Panc1 (cell line): ENCODE measurements at regions not wholly inside any gene's neighbourhood (a gene's known extent, or its start where the extent isn't known, plus 50 kb on each side); places are given as distances from the start of the nearest gene placed in this dataset.

Experiments used
- ATAC-seq: fragments of 200-7000 bp; cut with Tn5 transposase; 2 replicates; pipeline ENCODE4 v1.9.1; 2020; ENCODE audit warnings: mild to moderate bottlenecking, moderate library complexity
- BruUV-seq: library from RNA; stranded (reverse); fragments of 400-500 nt; replicated peaks from 2 replicates; lab custom pipeline; 2021; lab: Mats Ljungman, UMichigan
- CTCF ChIA-PET: fragments of 300-600 bp; sonication (Branson Sonifier 250); formaldehyde crosslinking; loops from one replicate; lab custom pipeline; 2022; ENCODE audit warnings: antibody characterized with exemption; lab: Charles Lee
- POLR2A ChIA-PET: fragments of 300-600 bp; sonication (Branson Sonifier 250); formaldehyde crosslinking; loops from one replicate; lab custom pipeline; 2022; ENCODE audit warnings: antibody characterized with exemption; lab: Charles Lee
- DNase-seq: peaks from one replicate; pipeline ENCODE4 v3.0.0-alpha.2; 2010; ENCODE audit warnings: low read depth, low spot score
- H3K27ac ChIP-seq: 2 replicates; pipeline ENCODE4 v1.5.1; 2011; ENCODE audit warnings: mild to moderate bottlenecking, low read length, inconsistent platforms
- H3K27me3 ChIP-seq: fragments of 200-500 bp; sonication (Bioruptor generic); 2 replicates; pipeline ENCODE4 v1.6.0; 2014; ENCODE audit warnings: low read length, inconsistent platforms; ENCODE audit not compliant: control insufficient read depth, insufficient read depth
- H3K36me3 ChIP-seq: fragments of 200-500 bp; sonication (Bioruptor generic); 2 replicates; pipeline ENCODE4 v1.5.1; 2014; ENCODE audit warnings: inconsistent platforms, mild to moderate bottlenecking, low read length, moderate library complexity; ENCODE audit not compliant: control insufficient read depth, insufficient read depth
- H3K4me1 ChIP-seq: 2 replicates; pipeline ENCODE4 v1.5.1; 2011; ENCODE audit warnings: inconsistent platforms, mild to moderate bottlenecking, low read length, moderate library complexity; ENCODE audit not compliant: control insufficient read depth, insufficient read depth
- H3K4me3 ChIP-seq, 2 experiments: 2 replicates each; pipeline ENCODE4 v1.5.1; 2011 to 2012; ENCODE audit warnings: low read depth in 2 of 2, low read length in 2 of 2, mild to moderate bottlenecking in 2 of 2, inconsistent platforms in 1 of 2, moderate library complexity in 1 of 2
- H3K9me3 ChIP-seq: fragments of 200-500 bp; sonication (Bioruptor generic); 2 replicates; pipeline ENCODE4 v1.5.1; 2014; ENCODE audit warnings: low read depth, mild to moderate bottlenecking, inconsistent platforms, low read length, moderate library complexity; ENCODE audit not compliant: control insufficient read depth, insufficient read depth
- CTCF ChIP-seq: fragments of 450-650 bp; IDR thresholded peaks from 2 replicates; pipeline ENCODE4 v1.5.1; 2017; ENCODE audit warnings: mild to moderate bottlenecking
- POLR2AphosphoS5 ChIP-seq: IDR thresholded peaks from 2 replicates; pipeline ENCODE4 v1.6.1; 2012; ENCODE audit warnings: mild to moderate bottlenecking, low read depth, low read length, moderate library complexity
- REST ChIP-seq, 2 experiments: IDR thresholded peaks; 2 replicates each; pipeline ENCODE4 v1.6.1; 2011 to 2012; ENCODE audit warnings: low read depth in 2 of 2, control low read depth in 1 of 2, low read length in 1 of 2, mild to moderate bottlenecking in 1 of 2, moderate library complexity in 1 of 2; ENCODE audit not compliant: insufficient read depth in 1 of 2
- SIN3A ChIP-seq: IDR thresholded peaks from 2 replicates; pipeline ENCODE4 v1.6.1; 2012; ENCODE audit warnings: low read depth, mild to moderate bottlenecking, low read length, moderate library complexity, borderline replicate concordance; ENCODE audit not compliant: insufficient read depth
- TCF7L2 ChIP-seq: IDR thresholded peaks from 2 replicates; pipeline ENCODE4 v1.6.1; 2011; ENCODE audit warnings: mild to moderate bottlenecking, low read depth, low read length, inconsistent platforms
- in situ Hi-C: cut with HindIII; loops from 2 replicates; pipeline ENCODE4 v1.10.0; 2016; ENCODE audit warnings: low sequenced_read_pairs, low pct_unique_long_range_greater_than_20kb
- intact Hi-C: fragments of 100-400 bp; cut with micrococcal nuclease; formaldehyde crosslinking; loops from one replicate; pipeline ENCODE4 v1.10.0; 2022; ENCODE audit not compliant: unreplicated experiment

GRCh38 chr3:64852738-64853137 is 164.9 kb upstream of the ADAMTS9 start:
- no peak for TF ChIP-seq SIN3A
- no peak for TF ChIP-seq POLR2AphosphoS5
- no peak for TF ChIP-seq TCF7L2
- TF ChIP-seq REST (IDR thresholded peaks at IDR 0.05; ENCODE audit: insufficient read depth in 1 of 2, low read depth in 2 of 2, low read length in 1 of 2): no peak
- TF ChIP-seq CTCF: no peak
- H3K9me3 ChIP-seq: no peaks in the 10 kb centered on the region
- CTCF ChIA-PET: no interaction called here
- H3K4me3 ChIP-seq: no peak overlapping the region
- H3K27ac ChIP-seq: no peak overlapping the region
- DNase-seq (no peak), ATAC-seq (no peak)
- in situ Hi-C loops (no loop called here), intact Hi-C loops (no loop called here)
- POLR2A ChIA-PET: no interaction called here
- no peaks in the 10 kb centered on the region for H3K36me3 ChIP-seq
- H3K27me3 ChIP-seq: no peaks in the 10 kb centered on the region
- H3K4me1 ChIP-seq: no peaks in the 10 kb centered on the region
- no TSS peak for BruUV-seq

GRCh38 chr3:64848822-64849221 is 161.0 kb upstream of the ADAMTS9 start:
- Histone ChIP-seq H3K4me1 (no peaks in the 10 kb centered on the region), H3K9me3 (no peaks in the 10 kb centered on the region), H3K27ac (no peak overlapping the region), H3K36me3 (no peaks in the 10 kb centered on the region), H3K27me3 (no peaks in the 10 kb centered on the region), H3K4me3 (no peak overlapping the region)
- in situ Hi-C loops (no loop called here), intact Hi-C loops (no loop called here)
- DNase-seq: no peak
- no peak for ATAC-seq
- BruUV-seq: no TSS peak
- POLR2A ChIA-PET: no interaction called here
- CTCF ChIA-PET: no interaction called here
- no peak for TF ChIP-seq CTCF
- no peak for TF ChIP-seq TCF7L2
- no peak for TF ChIP-seq REST (IDR thresholded peaks at IDR 0.05; ENCODE audit: insufficient read depth in 1 of 2, low read depth in 2 of 2, low read length in 1 of 2)
- no peak for TF ChIP-seq SIN3A
- no peak for TF ChIP-seq POLR2AphosphoS5
